Activated CD8-positive, alpha-beta memory T cell treated with anti-CD3 and anti-CD28 coated beads, Interleukin-2, amount 50 U/mL, for 48 hours (primary cell): ENCODE measurements at regions not wholly inside any gene's neighbourhood (a gene's known extent, or its start where the extent isn't known, plus 50 kb on each side); places are given as distances from the start of the nearest gene placed in this dataset.

Experiments used
- DNase-seq: peaks from one replicate; pipeline ENCODE4 v3.0.0-alpha.2; 2020

- no peak for DNase-seq
These were observed 348.3 kb upstream of the TUSC1 start for GRCh38 chr9:26026423-26027100.

- no peak for DNase-seq
These were observed 335.0 kb upstream of the TUSC1 start for GRCh38 chr9:26013199-26013598.

- no peak for DNase-seq
These were observed 334.6 kb upstream of the TUSC1 start for GRCh38 chr9:26012797-26013196.

- DNase-seq, result no peak
These were observed 316.4 kb upstream of the TUSC1 start for GRCh38 chr9:25994605-25995004.

- DNase-seq, result no peak
These were observed 312.1 kb upstream of the TUSC1 start for GRCh38 chr9:25990376-25990775.

DNA sequence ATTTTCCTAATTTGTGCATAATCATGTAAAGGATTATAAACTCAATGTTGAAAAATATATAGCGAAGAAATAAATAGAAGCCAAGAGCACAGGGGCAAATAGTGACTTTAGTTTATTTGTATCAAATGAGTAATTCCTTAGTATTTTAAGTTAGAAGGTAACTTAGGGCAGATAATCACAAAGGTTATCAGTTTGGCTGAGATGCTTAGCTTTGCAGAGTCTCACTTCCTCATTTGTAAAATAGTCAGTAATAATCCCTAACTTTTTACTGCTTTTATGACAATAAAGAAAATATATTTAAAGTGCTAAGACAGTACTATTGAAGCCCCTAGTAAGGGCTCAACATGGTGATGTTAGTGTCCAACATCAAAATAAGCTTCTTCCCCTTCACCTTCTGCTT is 297.4 kb upstream of the TUSC1 start:
- DNase-seq, result no peak

DNA sequence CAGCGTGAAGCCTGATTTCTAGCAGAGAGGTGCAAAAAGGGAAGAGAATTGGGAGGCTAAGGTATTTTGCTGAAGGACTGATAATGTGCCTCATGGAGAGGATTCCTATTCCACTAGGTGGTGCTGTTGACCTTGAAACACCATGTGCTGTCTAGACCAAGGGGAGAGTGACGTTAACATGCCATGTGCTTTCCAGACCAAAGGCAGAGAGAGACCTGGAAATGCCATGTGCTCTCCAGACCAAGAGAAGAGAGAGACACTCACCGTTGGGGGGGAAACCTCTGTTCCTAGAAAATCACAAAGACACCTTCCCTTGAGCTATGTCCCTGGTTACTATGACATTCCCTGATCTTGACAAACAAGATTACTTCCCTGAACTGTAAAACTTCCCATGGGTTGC is 286.0 kb upstream of the TUSC1 start:
- no peak for DNase-seq

DNA sequence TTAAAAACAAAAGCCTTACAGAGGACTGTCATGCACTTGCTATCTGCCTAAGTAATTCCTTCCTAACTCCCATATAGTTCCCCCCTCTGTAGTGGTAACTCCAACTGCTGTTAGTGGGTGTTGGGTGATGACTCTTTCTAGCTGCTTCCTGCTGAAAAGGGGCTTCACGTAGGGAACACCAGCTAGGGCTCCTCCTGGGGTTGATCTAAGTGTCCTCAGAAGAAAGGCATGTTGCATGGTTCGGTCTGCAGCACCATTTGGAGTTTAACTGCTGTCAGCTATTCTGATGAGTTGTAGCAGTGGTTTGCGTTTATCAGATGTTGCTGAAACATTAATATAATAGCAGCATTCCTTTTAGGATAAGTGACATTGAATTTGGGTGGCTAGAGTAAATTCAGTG is 281.9 kb upstream of the TUSC1 start:
- no peak for DNase-seq

- DNase-seq, result no peak
These were observed 276.0 kb upstream of the TUSC1 start for GRCh38 chr9:25954209-25954608.

DNA sequence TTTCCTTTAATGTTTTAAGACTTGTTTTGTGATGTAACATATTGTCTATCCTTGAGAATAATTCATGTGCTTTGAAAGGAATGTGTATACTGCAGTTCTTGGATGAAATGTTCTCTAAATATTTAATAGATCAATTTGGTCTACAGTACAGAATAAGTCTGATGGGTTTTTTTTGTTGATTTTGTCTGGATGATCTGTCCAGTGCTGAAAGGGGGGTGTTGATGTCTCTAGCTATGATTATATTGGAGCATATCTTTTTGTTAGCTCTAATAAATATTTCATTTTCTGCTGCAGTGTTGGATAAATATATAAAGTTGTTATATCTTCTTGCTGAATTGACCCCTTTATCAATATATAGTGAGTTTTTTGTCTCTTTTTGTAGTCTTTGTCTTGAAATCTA is 269.9 kb upstream of the TUSC1 start:
- DNase-seq, result no peak

GRCh38 chr9:25939126-25939525 is 260.9 kb upstream of the TUSC1 start:
- DNase-seq, result no peak

DNA sequence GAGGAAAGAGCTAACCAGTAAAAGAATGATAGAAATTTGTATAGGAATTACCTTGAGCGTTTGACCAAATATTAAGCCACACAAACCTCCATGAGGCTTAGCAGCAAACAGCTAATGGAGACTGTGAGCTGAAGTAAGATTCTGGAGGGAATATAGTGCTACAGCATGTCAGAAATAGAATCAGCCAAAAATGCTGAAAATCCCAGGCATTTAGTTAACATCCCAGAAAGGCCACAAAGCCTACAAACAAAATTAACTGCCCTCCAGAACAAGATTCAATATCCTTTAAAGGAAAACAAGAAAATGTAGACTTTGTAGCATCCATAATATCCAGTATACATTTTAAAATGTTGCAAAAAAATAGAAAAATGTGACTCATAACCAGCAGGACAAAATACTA is 257.8 kb upstream of the TUSC1 start:
- no peak for DNase-seq

- DNase-seq, result no peak
These were observed 256.9 kb upstream of the TUSC1 start for GRCh38 chr9:25935188-25935587.

DNA sequence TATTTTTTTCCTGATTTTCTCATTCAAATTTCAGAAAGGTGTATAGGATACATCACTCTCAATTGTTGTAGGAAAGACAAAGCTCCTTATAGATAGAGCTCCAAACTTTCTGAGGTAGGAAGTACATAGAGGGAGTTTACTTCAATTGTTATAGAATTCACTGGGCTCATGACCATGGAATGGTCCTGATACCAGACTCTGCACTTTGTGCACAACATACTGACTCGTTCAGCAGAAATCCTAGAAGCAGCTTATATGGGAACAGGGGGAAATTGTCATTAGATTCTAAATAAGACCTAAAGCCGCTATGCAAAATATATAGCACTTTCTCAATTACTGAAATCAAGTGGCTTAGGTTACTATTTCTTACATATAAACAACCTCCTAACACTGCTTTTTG is 240.5 kb upstream of the TUSC1 start:
- DNase-seq, result no peak

DNA sequence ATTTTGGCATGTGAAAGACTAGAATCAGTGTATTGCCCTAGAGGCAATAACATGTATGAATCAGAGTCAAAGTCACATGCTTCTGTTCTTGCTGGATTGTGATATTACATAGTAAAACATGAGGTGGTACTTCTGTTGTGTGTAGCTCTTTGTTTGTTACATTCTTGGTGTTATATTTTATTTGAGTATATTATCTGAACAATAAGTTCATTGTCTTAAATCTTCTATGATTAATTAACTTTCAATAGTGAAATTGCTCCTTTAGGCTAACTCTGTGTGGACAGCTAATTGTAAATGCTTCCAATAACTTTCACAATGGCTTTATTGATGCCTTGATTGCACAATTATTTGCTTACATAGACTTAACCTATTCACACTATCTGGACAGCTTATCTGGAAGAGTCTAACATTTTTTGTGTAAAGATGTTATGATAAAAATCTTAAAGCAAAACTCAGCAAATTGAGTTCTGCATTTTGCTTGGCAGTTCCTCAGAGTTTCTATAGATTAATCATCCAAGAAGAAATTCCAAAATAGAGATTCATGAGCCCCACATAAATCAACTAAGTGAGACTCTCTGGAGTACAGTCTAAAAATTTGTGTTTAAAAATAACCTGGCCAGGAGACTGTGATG is 239.6 kb upstream of the TUSC1 start:
- DNase-seq, result no peak

- DNase-seq, result no peak
These were observed 235.6 kb upstream of the TUSC1 start for GRCh38 chr9:25913806-25914205.

DNA sequence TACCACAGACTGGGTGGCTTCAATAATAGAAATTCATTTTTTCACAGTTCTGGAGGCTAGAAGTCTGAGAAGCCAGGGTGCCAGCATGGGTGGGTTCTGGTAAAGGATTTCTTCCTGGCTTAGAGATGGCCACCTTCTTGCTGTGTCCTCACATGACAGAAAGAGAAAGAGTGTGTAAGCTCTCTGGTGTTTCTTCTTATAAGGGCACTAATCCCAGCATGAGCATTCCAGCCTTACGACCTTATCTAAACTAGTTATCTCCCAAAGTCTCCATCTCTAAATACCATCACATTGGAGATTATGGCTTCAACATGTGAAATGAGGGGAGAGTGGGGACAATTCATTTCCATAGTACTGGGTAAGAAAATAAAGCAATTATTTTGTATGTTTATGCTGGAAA is 226.5 kb upstream of the TUSC1 start:
- no peak for DNase-seq

DNA sequence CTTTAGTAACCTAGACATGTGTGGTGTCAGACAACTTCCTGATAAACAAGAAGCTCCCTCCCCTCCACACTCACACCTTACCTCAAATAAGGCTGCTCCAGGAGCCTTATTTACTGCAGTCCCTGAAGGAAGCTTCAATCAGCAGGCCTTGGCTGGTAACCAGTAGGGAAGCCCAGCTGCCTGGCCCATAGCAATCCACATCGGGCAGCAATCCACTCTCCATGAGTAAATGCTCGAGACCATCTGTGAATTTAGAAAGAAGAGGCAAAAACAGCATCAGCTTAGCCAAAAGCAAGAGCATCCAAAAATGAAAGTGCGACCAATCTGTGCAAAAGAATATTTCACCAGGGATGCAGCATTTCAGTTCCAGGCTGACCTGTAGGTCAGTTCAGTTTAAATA is 213.3 kb upstream of the TUSC1 start:
- no peak for DNase-seq

DNA sequence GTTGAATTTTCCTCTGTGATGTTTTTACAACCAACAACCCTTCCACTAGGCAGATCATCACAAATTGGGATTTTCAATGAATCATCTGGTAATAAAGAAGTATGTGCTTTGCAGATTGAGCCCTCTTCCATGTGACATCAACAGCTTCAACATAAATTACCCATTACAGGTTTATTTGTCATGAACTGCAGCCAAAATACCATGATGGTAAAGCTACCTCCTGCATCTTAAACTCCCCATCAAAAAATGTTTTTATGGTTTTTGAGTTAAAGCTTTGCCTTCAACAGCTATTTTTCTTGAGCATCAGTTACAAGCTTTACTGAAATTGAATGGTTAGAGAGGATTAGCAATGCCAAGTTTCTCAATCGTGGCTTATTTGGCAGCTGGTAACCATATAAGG is 211.4 kb upstream of the TUSC1 start:
- no peak for DNase-seq

DNA sequence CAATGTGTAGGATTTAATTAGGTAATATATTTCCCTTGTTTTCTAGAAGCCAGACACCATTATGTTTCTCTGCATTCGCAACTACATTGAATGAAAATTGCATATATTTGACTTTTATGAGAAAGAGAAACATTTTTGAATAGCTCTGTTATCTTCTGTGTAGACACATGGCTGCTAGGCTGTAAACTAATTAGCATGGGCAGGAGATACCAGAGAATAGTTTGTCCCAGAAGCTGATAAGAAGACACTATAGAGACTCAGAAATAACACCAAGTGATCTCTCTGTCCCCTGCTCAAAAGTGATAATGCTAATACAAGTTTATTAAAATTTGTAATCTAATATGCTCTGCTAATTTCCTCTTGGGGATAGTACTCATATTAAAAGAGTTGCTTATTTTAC is 198.0 kb upstream of the TUSC1 start:
- no peak for DNase-seq

- DNase-seq, result no peak
These were observed 186.3 kb upstream of the TUSC1 start for GRCh38 chr9:25864509-25864908.

DNA sequence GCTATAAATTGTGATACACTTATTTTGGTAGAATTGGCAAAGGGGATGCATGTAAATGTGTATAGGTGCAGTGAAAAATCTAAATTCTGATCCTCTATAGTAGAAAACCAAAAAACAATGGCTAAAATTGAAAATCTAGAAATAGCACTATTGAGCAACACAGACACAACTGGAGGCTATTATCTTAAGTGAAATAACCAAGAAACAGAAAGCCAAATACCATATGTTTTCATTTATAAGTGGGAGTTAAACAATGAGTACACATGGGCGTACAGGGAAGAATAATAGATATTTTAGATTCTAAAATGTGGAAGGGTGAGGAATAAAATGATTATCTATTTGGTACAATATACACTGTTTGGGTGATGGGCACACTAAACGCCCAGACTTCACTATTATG is 183.2 kb upstream of the TUSC1 start:
- no peak for DNase-seq

GRCh38 chr9:25857147-25857546 is 178.9 kb upstream of the TUSC1 start:
- no peak for DNase-seq

- DNase-seq, result no peak
These were observed 172.6 kb upstream of the TUSC1 start for GRCh38 chr9:25850803-25851202.

- no peak for DNase-seq
These were observed 167.6 kb upstream of the TUSC1 start for GRCh38 chr9:25845867-25846266.
